Ovary (tissue), 3 donors: ENCODE measurements at regions not wholly inside any gene's neighbourhood (a gene's known extent, or its start where the extent isn't known, plus 50 kb on each side); places are given as distances from the start of the nearest gene placed in this dataset.

ENCODE experiments used
- EP300 ChIP-seq: sonication (generic); formaldehyde crosslinking; IDR thresholded peaks from one replicate; pipeline ENCODE4 v1.6.1; 2017; ENCODE audit warnings: antibody characterized with exemption
- TF ChIP-seq, protein P1 (sequence below), 3 donors: fragments of 450-650 bp in 2 of 3; fragments of 200-600 bp in 1 of 3; IDR thresholded peaks; one replicate each; pipeline versions ENCODE4 v1.5.1 to v1.8.0; 2016 to 2022; ENCODE audit warnings: antibody characterized with exemption in 3 of 3, mild to moderate bottlenecking in 1 of 3
- donor health status: DM: no; HTN: no; CAD: no.

- TF ChIP-seq, protein P1, sequence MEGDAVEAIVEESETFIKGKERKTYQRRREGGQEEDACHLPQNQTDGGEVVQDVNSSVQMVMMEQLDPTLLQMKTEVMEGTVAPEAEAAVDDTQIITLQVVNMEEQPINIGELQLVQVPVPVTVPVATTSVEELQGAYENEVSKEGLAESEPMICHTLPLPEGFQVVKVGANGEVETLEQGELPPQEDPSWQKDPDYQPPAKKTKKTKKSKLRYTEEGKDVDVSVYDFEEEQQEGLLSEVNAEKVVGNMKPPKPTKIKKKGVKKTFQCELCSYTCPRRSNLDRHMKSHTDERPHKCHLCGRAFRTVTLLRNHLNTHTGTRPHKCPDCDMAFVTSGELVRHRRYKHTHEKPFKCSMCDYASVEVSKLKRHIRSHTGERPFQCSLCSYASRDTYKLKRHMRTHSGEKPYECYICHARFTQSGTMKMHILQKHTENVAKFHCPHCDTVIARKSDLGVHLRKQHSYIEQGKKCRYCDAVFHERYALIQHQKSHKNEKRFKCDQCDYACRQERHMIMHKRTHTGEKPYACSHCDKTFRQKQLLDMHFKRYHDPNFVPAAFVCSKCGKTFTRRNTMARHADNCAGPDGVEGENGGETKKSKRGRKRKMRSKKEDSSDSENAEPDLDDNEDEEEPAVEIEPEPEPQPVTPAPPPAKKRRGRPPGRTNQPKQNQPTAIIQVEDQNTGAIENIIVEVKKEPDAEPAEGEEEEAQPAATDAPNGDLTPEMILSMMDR (IDR thresholded peaks at IDR 0.05): no peak
- no peak for TF ChIP-seq EP300
These were observed 87.3 kb upstream of the OSTN start for GRCh38 chr3:191111722-191112121.
